ENCODE measurements at regions not wholly inside any gene's neighbourhood (a gene's known extent, or its start where the extent isn't known, plus 50 kb on each side); places are given as distances from the start of the nearest gene placed in this dataset.

- H3K4me3 Mint-ChIP-seq = peak overlapping the region; percentile 76
- H3K27ac Mint-ChIP-seq = peak overlapping the region; percentile 97
- no peaks in the 10 kb centered on the region for H3K9me3 Mint-ChIP-seq
- H3K27me3 Mint-ChIP-seq = no peaks in the 10 kb centered on the region
- H3K36me3 Mint-ChIP-seq = no peaks in the 10 kb centered on the region
- peaks cover 87% of the 10 kb centered on the region for H3K4me1 Mint-ChIP-seq
Measured at GRCh38 chr2:230658877-230659652, 53.6 kb upstream of the CAB39 start.

- Mint-ChIP-seq H3K4me1 (peaks cover 97% of the 10 kb centered on the region), H3K27me3 (no peaks in the 10 kb centered on the region), H3K27ac (peak overlapping the region; percentile 95), H3K4me3 (peak overlapping the region; percentile 62), H3K9me3 (no peaks in the 10 kb centered on the region), H3K36me3 (no peaks in the 10 kb centered on the region)
Measured at GRCh38 chr2:230660294-230661060, 52.2 kb upstream of the CAB39 start.

- Mint-ChIP-seq H3K9me3 (no peaks in the 10 kb centered on the region), H3K4me1 (peaks cover 89% of the 10 kb centered on the region), H3K27me3 (no peaks in the 10 kb centered on the region), H3K4me3 (peak overlapping the region; percentile 62), H3K27ac (peak overlapping the region; percentile 95), H3K36me3 (no peaks in the 10 kb centered on the region)
Measured at GRCh38 chr2:230661072-230661957, 51.3 kb upstream of the CAB39 start.
